Endothelial cell (in vitro differentiated cells): ENCODE measurements at regions not wholly inside any gene's neighbourhood (a gene's known extent, or its start where the extent isn't known, plus 50 kb on each side); places are given as distances from the start of the nearest gene placed in this dataset.

ENCODE experiments used
- DNase-seq: peaks from one replicate; pipeline ENCODE4 v3.0.0; 2021; ENCODE audit warnings: low spot score
- H3K27ac Mint-ChIP-seq: one replicate; pipeline ENCODE4 v1.8.0; 2021; ENCODE audit warnings: mixed read lengths, inconsistent platforms; ENCODE audit not compliant: unreplicated experiment
- H3K27me3 Mint-ChIP-seq: one replicate; pipeline ENCODE4 v1.8.0; 2021; ENCODE audit warnings: mild to moderate bottlenecking, moderate library complexity, mixed read lengths, inconsistent platforms; ENCODE audit not compliant: unreplicated experiment
- H3K36me3 Mint-ChIP-seq: one replicate; pipeline ENCODE4 v1.8.0; 2021; ENCODE audit warnings: mild to moderate bottlenecking, low read depth, mixed read lengths, inconsistent platforms; ENCODE audit not compliant: unreplicated experiment
- H3K4me1 Mint-ChIP-seq: one replicate; pipeline ENCODE4 v1.8.0; 2021; ENCODE audit warnings: mild to moderate bottlenecking, mixed read lengths, inconsistent platforms; ENCODE audit not compliant: unreplicated experiment
- H3K4me3 Mint-ChIP-seq: one replicate; pipeline ENCODE4 v1.8.0; 2021; ENCODE audit warnings: mild to moderate bottlenecking, mixed read lengths, inconsistent platforms; ENCODE audit not compliant: unreplicated experiment
- H3K9me3 Mint-ChIP-seq: one replicate; pipeline ENCODE4 v1.8.0; 2021; ENCODE audit warnings: mixed read lengths, inconsistent platforms; ENCODE audit not compliant: unreplicated experiment
- TF ChIP-seq, protein P1 (sequence below): fragments of 200-600 bp; sonication (generic); IDR thresholded peaks from one replicate; pipeline ENCODE4 v1.5.0; 2021; ENCODE audit warnings: antibody characterized with exemption; ENCODE audit not compliant: unreplicated experiment

DNA sequence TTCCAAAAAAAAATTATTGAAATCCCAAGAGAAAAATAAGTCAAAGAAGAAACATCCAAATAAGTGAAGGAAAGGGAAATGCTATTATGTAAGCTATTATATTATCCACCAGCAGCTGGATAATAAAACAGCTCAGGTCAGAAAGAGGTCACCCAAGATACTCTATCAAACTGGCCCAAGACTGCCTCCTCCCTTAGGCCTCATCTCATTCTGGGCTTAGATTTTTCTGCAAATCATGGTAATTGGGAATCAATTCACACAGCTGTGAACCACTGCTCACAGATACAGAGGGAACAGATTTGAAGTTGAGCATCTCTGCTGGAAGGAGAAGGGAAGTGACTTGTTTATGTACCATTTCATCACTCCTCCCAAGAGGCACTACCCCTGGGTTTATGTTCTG lies 294.6 kb upstream of the DPPA4 start:
- H3K27ac Mint-ChIP-seq = no peak overlapping the region
- H3K9me3 Mint-ChIP-seq = no peaks in the 10 kb centered on the region
- TF ChIP-seq, protein P1, sequence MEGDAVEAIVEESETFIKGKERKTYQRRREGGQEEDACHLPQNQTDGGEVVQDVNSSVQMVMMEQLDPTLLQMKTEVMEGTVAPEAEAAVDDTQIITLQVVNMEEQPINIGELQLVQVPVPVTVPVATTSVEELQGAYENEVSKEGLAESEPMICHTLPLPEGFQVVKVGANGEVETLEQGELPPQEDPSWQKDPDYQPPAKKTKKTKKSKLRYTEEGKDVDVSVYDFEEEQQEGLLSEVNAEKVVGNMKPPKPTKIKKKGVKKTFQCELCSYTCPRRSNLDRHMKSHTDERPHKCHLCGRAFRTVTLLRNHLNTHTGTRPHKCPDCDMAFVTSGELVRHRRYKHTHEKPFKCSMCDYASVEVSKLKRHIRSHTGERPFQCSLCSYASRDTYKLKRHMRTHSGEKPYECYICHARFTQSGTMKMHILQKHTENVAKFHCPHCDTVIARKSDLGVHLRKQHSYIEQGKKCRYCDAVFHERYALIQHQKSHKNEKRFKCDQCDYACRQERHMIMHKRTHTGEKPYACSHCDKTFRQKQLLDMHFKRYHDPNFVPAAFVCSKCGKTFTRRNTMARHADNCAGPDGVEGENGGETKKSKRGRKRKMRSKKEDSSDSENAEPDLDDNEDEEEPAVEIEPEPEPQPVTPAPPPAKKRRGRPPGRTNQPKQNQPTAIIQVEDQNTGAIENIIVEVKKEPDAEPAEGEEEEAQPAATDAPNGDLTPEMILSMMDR = no peak
- no peak overlapping the region for H3K4me3 Mint-ChIP-seq
- DNase-seq = no peak
- no peaks in the 10 kb centered on the region for H3K36me3 Mint-ChIP-seq
- no peaks in the 10 kb centered on the region for H3K4me1 Mint-ChIP-seq
- no peaks in the 10 kb centered on the region for H3K27me3 Mint-ChIP-seq

DNA sequence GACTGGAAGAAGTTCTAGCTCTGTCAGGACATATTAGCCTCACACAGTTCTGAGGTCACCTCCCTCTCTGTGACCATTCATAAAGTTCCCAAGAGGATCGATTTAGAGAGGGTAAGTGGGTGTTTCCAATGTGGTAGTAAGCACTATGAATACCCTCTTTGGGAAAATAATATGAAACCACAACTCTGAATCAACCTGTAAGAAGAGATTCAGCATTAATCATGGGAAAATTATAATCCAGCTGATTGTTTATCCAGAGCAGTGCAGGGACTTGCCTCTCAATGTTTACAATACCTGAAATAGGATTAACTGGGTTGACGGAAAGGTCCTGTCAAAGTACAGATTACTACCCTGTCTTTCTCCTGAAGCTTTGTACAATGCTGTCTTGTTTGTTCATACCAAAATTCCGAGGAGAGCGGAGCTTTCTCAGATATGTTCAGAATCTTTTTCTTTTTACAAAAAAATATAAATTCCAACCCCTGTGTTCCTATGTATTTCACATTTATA lies 302.9 kb upstream of the DPPA4 start:
- H3K27me3 Mint-ChIP-seq = no peaks in the 10 kb centered on the region
- no peaks in the 10 kb centered on the region for H3K9me3 Mint-ChIP-seq
- DNase-seq = no peak
- TF ChIP-seq, protein P1 = no peak
- H3K36me3 Mint-ChIP-seq = no peaks in the 10 kb centered on the region
- no peak overlapping the region for H3K4me3 Mint-ChIP-seq
- H3K27ac Mint-ChIP-seq = no peak overlapping the region
- no peaks in the 10 kb centered on the region for H3K4me1 Mint-ChIP-seq

DNA sequence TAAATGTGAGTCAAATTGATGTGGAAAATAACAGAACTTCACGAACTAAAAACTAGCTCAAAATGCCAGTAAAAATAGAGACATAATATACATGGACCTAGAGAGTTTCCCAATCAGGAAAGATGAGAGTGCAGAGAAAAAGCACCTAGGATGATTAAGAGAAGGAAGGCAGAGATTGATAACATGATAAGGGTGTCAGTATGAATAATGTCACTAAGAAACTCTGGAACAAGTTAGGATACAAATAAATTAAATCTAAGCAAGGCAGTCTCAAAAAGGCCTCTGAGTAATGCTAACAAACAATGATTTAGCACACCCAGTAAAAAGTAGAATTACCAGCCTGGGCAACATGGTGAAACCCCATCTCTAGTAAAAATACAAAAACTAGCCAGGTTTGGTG lies 304.7 kb upstream of the DPPA4 start:
- Mint-ChIP-seq H3K4me1 (no peaks in the 10 kb centered on the region), H3K9me3 (no peaks in the 10 kb centered on the region), H3K27me3 (no peaks in the 10 kb centered on the region), H3K27ac (no peak overlapping the region), H3K4me3 (no peak overlapping the region), H3K36me3 (no peaks in the 10 kb centered on the region)
- DNase-seq = no peak
- TF ChIP-seq, protein P1 = no peak

DNA sequence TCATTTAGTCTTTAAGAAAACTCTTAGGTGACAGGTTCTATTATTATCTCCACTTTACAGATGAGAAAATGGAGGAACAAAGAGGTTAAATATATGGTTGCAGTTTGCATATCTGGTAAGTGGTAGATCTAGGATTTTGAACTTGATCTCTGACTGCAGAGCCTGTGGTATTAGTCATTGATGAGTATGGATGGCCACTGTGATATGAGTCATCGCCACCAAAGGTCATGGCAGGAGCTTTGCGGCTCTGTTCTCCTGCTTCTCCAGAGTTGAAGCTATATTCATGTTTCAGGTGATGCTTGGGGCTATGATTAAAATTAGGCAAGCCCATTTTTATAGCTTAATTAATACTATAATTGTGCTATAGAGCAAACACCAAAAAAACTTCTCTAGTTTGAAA lies 306.2 kb upstream of the DPPA4 start:
- Mint-ChIP-seq H3K27ac (no peak overlapping the region), H3K4me3 (no peak overlapping the region), H3K9me3 (no peaks in the 10 kb centered on the region), H3K27me3 (peaks cover under 1% of the 10 kb centered on the region), H3K4me1 (no peaks in the 10 kb centered on the region), H3K36me3 (no peaks in the 10 kb centered on the region)
- DNase-seq = no peak
- TF ChIP-seq, protein P1 = no peak

DNA sequence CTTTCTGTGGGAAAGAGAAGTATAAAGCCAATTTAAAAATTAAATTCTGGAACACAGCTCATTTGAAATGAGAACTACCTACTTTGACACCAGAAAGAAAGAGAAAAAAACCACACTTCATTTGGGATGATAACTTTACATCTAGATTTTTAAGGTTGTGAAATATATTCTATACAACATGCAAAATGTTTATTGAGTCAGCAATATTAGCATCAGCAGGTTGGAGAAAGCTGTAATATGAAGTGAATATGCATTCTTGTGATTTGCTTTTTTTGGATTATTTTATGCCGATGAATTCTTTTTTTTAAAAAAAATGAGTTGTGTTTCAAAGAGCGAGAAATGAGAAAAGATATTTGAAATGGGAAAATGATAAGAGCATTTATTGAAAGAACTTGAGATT lies 307.0 kb upstream of the DPPA4 start:
- Mint-ChIP-seq H3K36me3 (no peaks in the 10 kb centered on the region), H3K27me3 (peaks cover 2% of the 10 kb centered on the region), H3K9me3 (no peaks in the 10 kb centered on the region), H3K4me1 (no peaks in the 10 kb centered on the region), H3K27ac (no peak overlapping the region), H3K4me3 (no peak overlapping the region)
- no peak for DNase-seq
- TF ChIP-seq, protein P1 = no peak
